ENCODE measurements at regions not wholly inside any gene's neighbourhood (a gene's known extent, or its start where the extent isn't known, plus 50 kb on each side); places are given as distances from the start of the nearest gene placed in this dataset.

GRCh38 chr4:160824481-160824880 lies 1339.3 kb downstream of the FSTL5 start:
- Histone ChIP-seq H4K20me1 (ENCODE audit: insufficient read depth, low read length) (no peaks in the 10 kb centered on the region), H3K4me1 (ENCODE audit: low read length) (peaks cover 19% of the 10 kb centered on the region), H3K9me3 (ENCODE audit: insufficient read depth, low read length) (no peaks in the 10 kb centered on the region), H3K36me3 (replicated peaks; ENCODE audit: low read depth, low read length) (peaks cover 8% of the 10 kb centered on the region), H3K9ac (ENCODE audit: low read length) (no peak overlapping the region), H2AFZ (ENCODE audit: low read depth, low read length) (no peak overlapping the region), H3K4me3 (ENCODE audit: low read length) (no peak overlapping the region), H3K27me3 (ENCODE audit: low read depth, low read length) (no peaks in the 10 kb centered on the region), H3K79me2 (ENCODE audit: low read length) (no peaks in the 10 kb centered on the region), H3K4me2 (ENCODE audit: low read length) (peak overlapping the region; percentile 1; the same call in 1 of the 2 replicates), H3K27ac (ENCODE audit: low read length) (no peak overlapping the region)
- TF ChIP-seq, protein P1, sequence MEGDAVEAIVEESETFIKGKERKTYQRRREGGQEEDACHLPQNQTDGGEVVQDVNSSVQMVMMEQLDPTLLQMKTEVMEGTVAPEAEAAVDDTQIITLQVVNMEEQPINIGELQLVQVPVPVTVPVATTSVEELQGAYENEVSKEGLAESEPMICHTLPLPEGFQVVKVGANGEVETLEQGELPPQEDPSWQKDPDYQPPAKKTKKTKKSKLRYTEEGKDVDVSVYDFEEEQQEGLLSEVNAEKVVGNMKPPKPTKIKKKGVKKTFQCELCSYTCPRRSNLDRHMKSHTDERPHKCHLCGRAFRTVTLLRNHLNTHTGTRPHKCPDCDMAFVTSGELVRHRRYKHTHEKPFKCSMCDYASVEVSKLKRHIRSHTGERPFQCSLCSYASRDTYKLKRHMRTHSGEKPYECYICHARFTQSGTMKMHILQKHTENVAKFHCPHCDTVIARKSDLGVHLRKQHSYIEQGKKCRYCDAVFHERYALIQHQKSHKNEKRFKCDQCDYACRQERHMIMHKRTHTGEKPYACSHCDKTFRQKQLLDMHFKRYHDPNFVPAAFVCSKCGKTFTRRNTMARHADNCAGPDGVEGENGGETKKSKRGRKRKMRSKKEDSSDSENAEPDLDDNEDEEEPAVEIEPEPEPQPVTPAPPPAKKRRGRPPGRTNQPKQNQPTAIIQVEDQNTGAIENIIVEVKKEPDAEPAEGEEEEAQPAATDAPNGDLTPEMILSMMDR (IDR thresholded peaks at IDR 0.05; ENCODE audit: low read depth, low read length) = no peak
- no peak for TF ChIP-seq EZH2phosphoT487 (IDR thresholded peaks at IDR 0.05; ENCODE audit: low read depth)

DNA sequence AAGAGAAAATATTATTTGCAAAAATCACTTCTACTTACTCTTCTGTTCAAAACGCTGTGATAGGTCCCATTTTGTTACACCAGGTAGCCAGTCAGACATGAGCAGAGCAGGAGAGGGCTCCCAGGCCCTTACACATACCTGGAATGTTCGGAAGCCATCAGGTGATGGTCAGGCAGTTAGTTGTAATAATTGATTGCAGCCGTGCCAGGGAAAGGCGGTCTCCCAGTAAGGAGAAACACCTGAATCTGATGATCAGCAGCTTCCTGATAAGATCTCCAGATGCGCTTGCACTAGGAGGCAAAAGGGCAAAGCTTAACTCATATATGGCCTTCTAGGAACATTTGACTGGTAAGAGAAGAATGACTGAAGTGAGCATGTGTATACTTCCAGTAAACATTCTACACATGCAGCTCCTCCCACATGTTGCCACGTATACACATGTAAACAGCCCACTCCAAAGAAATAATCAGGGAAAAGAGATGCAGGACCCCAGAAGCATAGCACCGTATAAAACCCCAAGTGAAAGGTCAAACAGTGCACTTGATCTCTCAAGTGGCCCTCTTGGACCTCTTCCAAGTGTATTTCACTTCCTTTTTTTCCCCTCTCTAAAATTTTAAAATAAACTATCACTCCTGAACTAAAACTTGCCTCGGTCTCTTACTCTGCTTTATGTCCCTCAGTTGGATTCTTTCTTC lies 1338.0 kb downstream of the FSTL5 start:
- peaks cover 26% of the 10 kb centered on the region for H3K4me1 ChIP-seq (ENCODE audit: low read length)
- H3K4me3 ChIP-seq (ENCODE audit: low read length) = peak overlapping the region; percentile 66
- H3K36me3 ChIP-seq (replicated peaks; ENCODE audit: low read depth, low read length) = peaks cover 3% of the 10 kb centered on the region
- peak overlapping the region; percentile 80 for H3K27ac ChIP-seq (ENCODE audit: low read length)
- no peaks in the 10 kb centered on the region for H4K20me1 ChIP-seq (ENCODE audit: insufficient read depth, low read length)
- no peaks in the 10 kb centered on the region for H3K79me2 ChIP-seq (ENCODE audit: low read length)
- peak overlapping the region; percentile 62 for H3K9ac ChIP-seq (ENCODE audit: low read length)
- peak overlapping the region; percentile 49 for H2AFZ ChIP-seq (ENCODE audit: low read depth, low read length)
- no peaks in the 10 kb centered on the region for H3K9me3 ChIP-seq (ENCODE audit: insufficient read depth, low read length)
- H3K27me3 ChIP-seq (ENCODE audit: low read depth, low read length) = no peaks in the 10 kb centered on the region
- H3K4me2 ChIP-seq (ENCODE audit: low read length) = peak overlapping the region; percentile 76
- TF ChIP-seq, protein P1 (IDR thresholded peaks at IDR 0.05; ENCODE audit: low read depth, low read length) = no peak
- TF ChIP-seq EZH2phosphoT487 (IDR thresholded peaks at IDR 0.05; ENCODE audit: low read depth) = no peak

DNA sequence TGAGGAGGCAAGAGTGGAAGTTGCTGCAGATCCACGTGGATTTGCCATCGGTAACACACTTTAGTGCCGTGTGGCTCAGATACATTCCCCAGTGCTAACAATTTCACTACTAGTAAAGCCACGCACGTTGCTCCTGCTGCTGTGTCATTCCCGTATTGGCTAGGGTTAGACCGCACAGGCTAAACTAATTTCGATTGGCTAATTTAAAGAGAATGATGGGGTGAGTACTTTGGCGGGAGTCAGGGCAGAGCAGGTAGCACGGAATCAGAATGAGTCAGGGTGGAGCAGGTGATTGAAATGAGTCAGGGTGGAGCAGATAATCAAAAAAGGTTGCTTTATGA lies 1337.5 kb downstream of the FSTL5 start:
- H3K4me3 ChIP-seq (ENCODE audit: low read length) = peak overlapping the region; percentile 66
- peaks cover 32% of the 10 kb centered on the region for H3K4me1 ChIP-seq (ENCODE audit: low read length)
- H3K36me3 ChIP-seq (replicated peaks; ENCODE audit: low read depth, low read length) = no peaks in the 10 kb centered on the region
- H4K20me1 ChIP-seq (ENCODE audit: insufficient read depth, low read length) = no peaks in the 10 kb centered on the region
- H3K27ac ChIP-seq (ENCODE audit: low read length) = peak overlapping the region; percentile 80
- H3K4me2 ChIP-seq (ENCODE audit: low read length) = peak overlapping the region; percentile 76
- H3K9me3 ChIP-seq (ENCODE audit: insufficient read depth, low read length) = no peaks in the 10 kb centered on the region
- H3K27me3 ChIP-seq (ENCODE audit: low read depth, low read length) = no peaks in the 10 kb centered on the region
- TF ChIP-seq, protein P1 (IDR thresholded peaks at IDR 0.05; ENCODE audit: low read depth, low read length) = no peak
- TF ChIP-seq EZH2phosphoT487 (IDR thresholded peaks at IDR 0.05; ENCODE audit: low read depth) = no peak
- H2AFZ ChIP-seq (ENCODE audit: low read depth, low read length) = peak overlapping the region; percentile 49
- no peaks in the 10 kb centered on the region for H3K79me2 ChIP-seq (ENCODE audit: low read length)
- H3K9ac ChIP-seq (ENCODE audit: low read length) = peak overlapping the region; percentile 62

GRCh38 chr4:160831165-160831922 lies 1332.5 kb downstream of the FSTL5 start:
- no peaks in the 10 kb centered on the region for H4K20me1 ChIP-seq (ENCODE audit: insufficient read depth, low read length)
- no peak overlapping the region for H3K9ac ChIP-seq (ENCODE audit: low read length)
- no peaks in the 10 kb centered on the region for H3K79me2 ChIP-seq (ENCODE audit: low read length)
- no peak overlapping the region for H3K27ac ChIP-seq (ENCODE audit: low read length)
- no peaks in the 10 kb centered on the region for H3K27me3 ChIP-seq (ENCODE audit: low read depth, low read length)
- H3K4me2 ChIP-seq (ENCODE audit: low read length) = peak overlapping the region; percentile 55
- H3K9me3 ChIP-seq (ENCODE audit: insufficient read depth, low read length) = no peaks in the 10 kb centered on the region
- H2AFZ ChIP-seq (ENCODE audit: low read depth, low read length) = no peak overlapping the region
- peak overlapping the region; percentile 33 for H3K4me3 ChIP-seq (ENCODE audit: low read length)
- TF ChIP-seq, protein P1 (IDR thresholded peaks at IDR 0.05; ENCODE audit: low read depth, low read length) = no peak; the same call in 1 of the 2 replicates
- TF ChIP-seq EZH2phosphoT487 (IDR thresholded peaks at IDR 0.05; ENCODE audit: low read depth) = no peak
- peaks cover 34% of the 10 kb centered on the region for H3K4me1 ChIP-seq (ENCODE audit: low read length)
- H3K36me3 ChIP-seq (replicated peaks; ENCODE audit: low read depth, low read length) = no peaks in the 10 kb centered on the region

Data from OCI-LY3 (cell line).